HEK293 (cell line): ENCODE measurements at regions not wholly inside any gene's neighbourhood (a gene's known extent, or its start where the extent isn't known, plus 50 kb on each side); places are given as distances from the start of the nearest gene placed in this dataset.
A peak's percentile ranks its signal among the peaks of the same experiment; 100 is the strongest.

Experiments
- CTCF ChIA-PET: fragments of 350-600 bp; formaldehyde crosslinking; extraction: SDS; loops from one replicate; lab custom pipeline; 2021; ENCODE audit warnings: antibody characterized with exemption; lab: Yijun Ruan, JAX
- POLR2A ChIA-PET: fragments of 300-600 bp; formaldehyde crosslinking; extraction: SDS; loops from one replicate; lab custom pipeline; 2020; ENCODE audit warnings: antibody characterized with exemption, inconsistent platforms; lab: Yijun Ruan, JAX
- H3K27ac ChIP-seq: fragments of 200-500 bp; sonication (Bioruptor generic); 2 replicates; pipeline ENCODE4 v1.5.1; 2014; ENCODE audit warnings: low read depth, low read length, control low read depth, inconsistent platforms; ENCODE audit errors: extremely low read depth
- H3K36me3 ChIP-seq, 2 experiments: fragments of 200-500 bp in 1 of 2; sonication (Bioruptor generic) in 1 of 2; 1 replicate in 1 of 2; 2 replicates in 1 of 2; pipeline ENCODE4 v1.5.1; 2014 to 2017; ENCODE audit warnings: inconsistent platforms in 2 of 2, low read length in 2 of 2; ENCODE audit not compliant: control insufficient read depth in 2 of 2, insufficient read depth in 1 of 2
- H3K4me1 ChIP-seq: fragments of 200-500 bp; sonication (Bioruptor generic); 2 replicates; pipeline ENCODE4 v1.5.1; 2014; ENCODE audit warnings: mild to moderate bottlenecking, low read length, inconsistent platforms; ENCODE audit not compliant: control insufficient read depth, insufficient read depth
- H3K4me3 ChIP-seq: 2 replicates; pipeline ENCODE4 v1.5.1; 2011; ENCODE audit warnings: low read depth, mild to moderate bottlenecking, control low read depth, low read length, moderate library complexity
- H3K9me3 ChIP-seq: fragments of 200-500 bp; sonication (Bioruptor generic); 2 replicates; pipeline ENCODE4 v1.5.1; 2014; ENCODE audit warnings: low read depth, low read length, inconsistent platforms; ENCODE audit not compliant: control insufficient read depth, insufficient read depth
- HOXC10 ChIP-seq: sonication (generic); formaldehyde crosslinking; IDR thresholded peaks from 2 replicates; pipeline ENCODE4 v1.8.1; 2023; ENCODE audit warnings: mild to moderate bottlenecking, missing genetic modification reagents
- SETDB1 ChIP-seq: IDR thresholded peaks from one replicate; pipeline ENCODE4 v1.6.1; 2017; ENCODE audit warnings: mild to moderate bottlenecking, low read length, moderate library complexity, mixed read lengths; ENCODE audit not compliant: insufficient read length
- ZBTB48 ChIP-seq: fragments of 450-650 bp; formaldehyde crosslinking; IDR thresholded peaks from 2 replicates; pipeline ENCODE4 v1.5.1; 2016; ENCODE audit warnings: missing biosample characterization, missing genetic modification characterization
- ZFP3 ChIP-seq: fragments of 450-650 bp; formaldehyde crosslinking; IDR thresholded peaks from 2 replicates; pipeline ENCODE4 v1.5.1; 2016; ENCODE audit warnings: low read depth, missing biosample characterization, missing genetic modification characterization
- ZFP37 ChIP-seq: fragments of 450-650 bp; formaldehyde crosslinking; IDR thresholded peaks from 2 replicates; pipeline ENCODE4 v1.5.1; 2016; ENCODE audit warnings: missing biosample characterization, missing genetic modification characterization
- ZNF138 ChIP-seq: fragments of 450-650 bp; formaldehyde crosslinking; IDR thresholded peaks from 2 replicates; pipeline ENCODE4 v1.5.1; 2016; ENCODE audit warnings: missing biosample characterization, missing genetic modification characterization, borderline replicate concordance
- ZNF16 ChIP-seq: fragments of 450-650 bp; formaldehyde crosslinking; IDR thresholded peaks from 2 replicates; pipeline ENCODE4 v1.5.1; 2016; ENCODE audit warnings: low read depth, missing biosample characterization, missing genetic modification characterization
- ZNF26 ChIP-seq: fragments of 450-650 bp; formaldehyde crosslinking; IDR thresholded peaks from 2 replicates; pipeline ENCODE4 v1.5.1; 2016; ENCODE audit warnings: missing biosample characterization, missing genetic modification characterization
- ZNF302 ChIP-seq: fragments of 450-650 bp; formaldehyde crosslinking; IDR thresholded peaks from 2 replicates; pipeline ENCODE4 v1.5.1; 2016; ENCODE audit warnings: missing biosample characterization, missing genetic modification characterization, low read depth
- ZNF354C ChIP-seq: fragments of 450-650 bp; formaldehyde crosslinking; IDR thresholded peaks from 2 replicates; pipeline ENCODE4 v1.5.1; 2016; ENCODE audit warnings: missing biosample characterization, missing genetic modification characterization, low read depth, borderline replicate concordance
- ZNF48 ChIP-seq: fragments of 450-650 bp; formaldehyde crosslinking; IDR thresholded peaks from 2 replicates; pipeline ENCODE4 v1.5.1; 2016; ENCODE audit warnings: missing biosample characterization, missing genetic modification characterization
- ZNF514 ChIP-seq: fragments of 450-650 bp; formaldehyde crosslinking; IDR thresholded peaks from 2 replicates; pipeline ENCODE4 v1.5.1; 2016; ENCODE audit warnings: missing biosample characterization, missing genetic modification characterization
- ZNF555 ChIP-seq: fragments of 450-650 bp; formaldehyde crosslinking; conservative IDR thresholded peaks from 2 replicates; pipeline ENCODE4 v1.5.1; 2017; ENCODE audit warnings: missing biosample characterization, mild to moderate bottlenecking, missing genetic modification characterization, inconsistent platforms
- ZNF571 ChIP-seq: fragments of 450-650 bp; formaldehyde crosslinking; IDR thresholded peaks from 2 replicates; pipeline ENCODE4 v1.5.0; 2017; ENCODE audit warnings: missing biosample characterization, missing genetic modification characterization
- ZNF624 ChIP-seq: fragments of 450-650 bp; formaldehyde crosslinking; IDR thresholded peaks from 2 replicates; pipeline ENCODE4 v1.5.1; 2017; ENCODE audit warnings: missing biosample characterization, missing genetic modification characterization
- ZNF692 ChIP-seq: fragments of 450-650 bp; formaldehyde crosslinking; IDR thresholded peaks from 2 replicates; pipeline ENCODE4 v1.5.1; 2016; ENCODE audit warnings: missing biosample characterization, missing genetic modification characterization
- ZNF747 ChIP-seq: fragments of 450-650 bp; formaldehyde crosslinking; IDR thresholded peaks from 2 replicates; pipeline ENCODE4 v1.5.1; 2016; ENCODE audit warnings: missing biosample characterization, missing genetic modification characterization
- ZNF76 ChIP-seq: fragments of 450-650 bp; formaldehyde crosslinking; IDR thresholded peaks from 2 replicates; pipeline ENCODE4; 2016; ENCODE audit warnings: low read depth, missing biosample characterization, missing genetic modification characterization, borderline replicate concordance
- ZNF768 ChIP-seq: fragments of 450-650 bp; formaldehyde crosslinking; IDR thresholded peaks from 2 replicates; pipeline ENCODE4 v1.5.1; 2018; ENCODE audit warnings: missing biosample characterization, mild to moderate bottlenecking, missing genetic modification characterization
- TF ChIP-seq, protein P1 (sequence below): fragments of 450-650 bp; formaldehyde crosslinking; IDR thresholded peaks from 2 replicates; pipeline ENCODE4 v1.5.1; 2017; ENCODE audit warnings: missing biosample characterization, missing genetic modification characterization

GRCh38 chr14:99339551-99339950 is 67.6 kb upstream of the BCL11B start:
- no peaks in the 10 kb centered on the region for H3K9me3 ChIP-seq
- H3K4me1 ChIP-seq: no peaks in the 10 kb centered on the region
- no peak for TF ChIP-seq ZNF48
- TF ChIP-seq SETDB1: peak; percentile 58
- H3K36me3 ChIP-seq: no peaks in the 10 kb centered on the region
- POLR2A ChIA-PET: no interaction called here
- H3K27ac ChIP-seq: no peak overlapping the region
- H3K4me3 ChIP-seq: no peak overlapping the region
- CTCF ChIA-PET: interaction anchor here (0.7 to 1.3 kb wide), 3 partner anchors 20 to 403 kb away, joined by 3 to 5 read pairs (median 4); no protein-coding TSS in a partner anchor

DNA sequence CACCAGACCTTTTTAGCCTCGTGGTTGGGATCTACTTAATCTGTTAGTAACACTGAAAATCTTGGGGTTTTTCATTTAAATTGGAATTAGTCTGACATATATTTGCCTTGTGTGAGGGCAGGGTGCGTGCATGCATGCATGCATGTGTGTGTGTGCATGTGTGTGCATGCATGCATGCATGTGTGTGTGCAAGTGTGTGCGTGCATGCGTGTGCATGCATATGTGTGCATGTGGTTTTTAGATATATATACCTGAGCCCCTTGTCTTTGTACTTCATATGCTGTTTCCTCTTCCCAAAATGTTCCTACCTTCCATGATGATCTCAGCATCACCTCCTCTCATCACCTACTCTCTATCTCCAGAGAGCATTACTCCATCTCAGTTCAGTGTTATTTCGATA is 66.3 kb upstream of the BCL11B start:
- ChIA-PET CTCF (interaction anchor here (0.5 kb wide), 1 partner anchor 18 kb away, joined by 3 read pairs; no protein-coding TSS in a partner anchor), POLR2A (no interaction called here)
- TF ChIP-seq ZNF514: no peak
- TF ChIP-seq, protein P1, sequence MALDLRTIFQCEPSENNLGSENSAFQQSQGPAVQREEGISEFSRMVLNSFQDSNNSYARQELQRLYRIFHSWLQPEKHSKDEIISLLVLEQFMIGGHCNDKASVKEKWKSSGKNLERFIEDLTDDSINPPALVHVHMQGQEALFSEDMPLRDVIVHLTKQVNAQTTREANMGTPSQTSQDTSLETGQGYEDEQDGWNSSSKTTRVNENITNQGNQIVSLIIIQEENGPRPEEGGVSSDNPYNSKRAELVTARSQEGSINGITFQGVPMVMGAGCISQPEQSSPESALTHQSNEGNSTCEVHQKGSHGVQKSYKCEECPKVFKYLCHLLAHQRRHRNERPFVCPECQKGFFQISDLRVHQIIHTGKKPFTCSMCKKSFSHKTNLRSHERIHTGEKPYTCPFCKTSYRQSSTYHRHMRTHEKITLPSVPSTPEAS (tag by site-specific recombination): peak; percentile 61
- H3K36me3 ChIP-seq: no peaks in the 10 kb centered on the region
- no peak overlapping the region for H3K27ac ChIP-seq
- H3K4me3 ChIP-seq: no peak overlapping the region
- no peaks in the 10 kb centered on the region for H3K9me3 ChIP-seq
- H3K4me1 ChIP-seq: no peaks in the 10 kb centered on the region

GRCh38 chr14:99333841-99334635 is 62.0 kb upstream of the BCL11B start:
- no peaks in the 10 kb centered on the region for H3K9me3 ChIP-seq
- H3K4me3 ChIP-seq: no peak overlapping the region
- H3K36me3 ChIP-seq: no peaks in the 10 kb centered on the region
- no peak for TF ChIP-seq ZNF624 (tag by site-specific recombination)
- no peak for TF ChIP-seq HOXC10 (CRISPR knock-in tag)
- no peak for TF ChIP-seq ZNF138 (tag by site-specific recombination)
- no peak for TF ChIP-seq ZNF747 (tag by site-specific recombination)
- no peak for TF ChIP-seq ZNF16 (tag by site-specific recombination)
- TF ChIP-seq ZNF692 (tag by site-specific recombination): no peak
- no peak for TF ChIP-seq ZNF354C (tag by site-specific recombination)
- no peak for TF ChIP-seq ZFP37 (tag by site-specific recombination)
- TF ChIP-seq ZNF26 (tag by site-specific recombination): no peak
- TF ChIP-seq ZNF555 (tag by site-specific recombination): no peak
- no peak for TF ChIP-seq ZNF768 (tag by site-specific recombination)
- no peak for TF ChIP-seq ZFP3 (tag by site-specific recombination)
- TF ChIP-seq ZBTB48 (tag by site-specific recombination): no peak
- no peak for TF ChIP-seq ZNF76
- TF ChIP-seq ZNF302: no peak
- no peak for TF ChIP-seq ZNF571
- no peak overlapping the region for H3K27ac ChIP-seq
- CTCF ChIA-PET: interaction anchor here (0.6 to 2.1 kb wide), 5 partner anchors 14 to 565 kb away, joined by 3 to 9 read pairs (median 4); no protein-coding TSS in a partner anchor
- H3K4me1 ChIP-seq: no peaks in the 10 kb centered on the region
- POLR2A ChIA-PET: no interaction called here
